Activated CD8-positive, alpha-beta T cell treated with anti-CD3 and anti-CD28 coated beads for 36 hours (primary cell): ENCODE measurements at regions not wholly inside any gene's neighbourhood (a gene's known extent, or its start where the extent isn't known, plus 50 kb on each side); places are given as distances from the start of the nearest gene placed in this dataset.

Experiments used
- ATAC-seq: fragments of 200-7000 bp; cut with Tn5 transposase; one replicate; pipeline ENCODE4 v1.10.0; 2021; ENCODE audit warnings: mild to moderate bottlenecking, moderate library complexity
- CTCF ChIA-PET: fragments of 350-600 bp; sonication (Branson Sonifier 250); formaldehyde crosslinking; loops from one replicate; lab custom pipeline; 2021; ENCODE audit warnings: antibody characterized with exemption; lab: Charles Lee
- POLR2A ChIA-PET: fragments of 350-600 bp; sonication (Branson Sonifier 250); formaldehyde crosslinking; loops from one replicate; lab custom pipeline; 2021; ENCODE audit warnings: antibody characterized with exemption; lab: Charles Lee
- DNase-seq: peaks from one replicate; pipeline ENCODE4 v3.0.0-alpha.2; 2020
- H3K27ac Mint-ChIP-seq: one replicate; pipeline ENCODE4 v1.8.0; 2021; ENCODE audit warnings: mild to moderate bottlenecking, mixed read lengths
- H3K27me3 Mint-ChIP-seq: one replicate; pipeline ENCODE4 v1.8.0; 2021; ENCODE audit warnings: mixed read lengths
- H3K36me3 Mint-ChIP-seq: one replicate; pipeline ENCODE4 v1.8.0; 2021; ENCODE audit warnings: low read depth, mixed read lengths
- H3K4me1 Mint-ChIP-seq: one replicate; pipeline ENCODE4 v1.8.0; 2021; ENCODE audit warnings: low read depth, mixed read lengths
- H3K4me3 Mint-ChIP-seq: one replicate; pipeline ENCODE4 v1.8.0; 2021; ENCODE audit warnings: mild to moderate bottlenecking, moderate library complexity, mixed read lengths
- H3K9me3 Mint-ChIP-seq: one replicate; pipeline ENCODE4 v1.8.0; 2021; ENCODE audit warnings: mixed read lengths
- CTCF ChIP-seq: fragments of 200-600 bp; IDR thresholded peaks from one replicate; pipeline ENCODE4 v1.8.0; 2022; ENCODE audit warnings: antibody characterized with exemption, mild to moderate bottlenecking
- intact Hi-C: fragments of 100-400 bp; cut with micrococcal nuclease; formaldehyde crosslinking; loops from one replicate; pipeline ENCODE4 v1.10.0; 2022

GRCh38 chr2:121905201-121905600 lies 149.8 kb downstream of the TSN start:
- H3K4me3 Mint-ChIP-seq, result no peak overlapping the region
- no peaks in the 10 kb centered on the region for H3K4me1 Mint-ChIP-seq
- no peaks in the 10 kb centered on the region for H3K36me3 Mint-ChIP-seq
- no peaks in the 10 kb centered on the region for H3K27me3 Mint-ChIP-seq
- POLR2A ChIA-PET, result no interaction called here
- DNase-seq (no peak), ATAC-seq (no peak)
- no peak for TF ChIP-seq CTCF
- intact Hi-C loops, result no loop called here
- no peak overlapping the region for H3K27ac Mint-ChIP-seq
- no peaks in the 10 kb centered on the region for H3K9me3 Mint-ChIP-seq
- CTCF ChIA-PET, result no interaction called here

- CTCF ChIA-PET, result interaction anchor here (0.8 kb wide), 1 partner anchor 9 kb away, joined by 3 read pairs; no protein-coding TSS in a partner anchor
- TF ChIP-seq CTCF, result no peak
- Mint-ChIP-seq H3K9me3 (no peaks in the 10 kb centered on the region), H3K4me3 (no peak overlapping the region), H3K4me1 (no peaks in the 10 kb centered on the region), H3K36me3 (no peaks in the 10 kb centered on the region), H3K27me3 (no peaks in the 10 kb centered on the region), H3K27ac (no peak overlapping the region)
- no peak for DNase-seq
- POLR2A ChIA-PET, result no interaction called here
- ATAC-seq, result no peak
- intact Hi-C loops, result no loop called here
Measured at GRCh38 chr2:121906170-121906569, 150.7 kb downstream of the TSN start.

GRCh38 chr2:121907928-121908327 lies 152.5 kb downstream of the TSN start:
- Mint-ChIP-seq H3K9me3 (no peaks in the 10 kb centered on the region), H3K36me3 (no peaks in the 10 kb centered on the region), H3K4me3 (no peak overlapping the region), H3K4me1 (no peaks in the 10 kb centered on the region), H3K27me3 (no peaks in the 10 kb centered on the region), H3K27ac (no peak overlapping the region)
- POLR2A ChIA-PET, result interaction anchor here (0.5 kb wide), 1 partner anchor 8 kb away, joined by 3 read pairs; no protein-coding TSS in a partner anchor
- intact Hi-C loops, result no loop called here
- ATAC-seq (no peak), DNase-seq (no peak)
- CTCF ChIA-PET, result no interaction called here
- no peak for TF ChIP-seq CTCF

- no peaks in the 10 kb centered on the region for H3K9me3 Mint-ChIP-seq
- DNase-seq (no peak), ATAC-seq (no peak)
- POLR2A ChIA-PET, result no interaction called here
- no peak overlapping the region for H3K27ac Mint-ChIP-seq
- intact Hi-C loops, result no loop called here
- CTCF ChIA-PET, result no interaction called here
- TF ChIP-seq CTCF, result no peak
- H3K36me3 Mint-ChIP-seq, result no peaks in the 10 kb centered on the region
- H3K4me1 Mint-ChIP-seq, result no peaks in the 10 kb centered on the region
- no peak overlapping the region for H3K4me3 Mint-ChIP-seq
- no peaks in the 10 kb centered on the region for H3K27me3 Mint-ChIP-seq
Measured at GRCh38 chr2:121910139-121910538, 154.7 kb downstream of the TSN start.

- POLR2A ChIA-PET, result no interaction called here
- Mint-ChIP-seq H3K4me3 (no peak overlapping the region), H3K4me1 (no peaks in the 10 kb centered on the region), H3K9me3 (no peaks in the 10 kb centered on the region), H3K27ac (no peak overlapping the region), H3K27me3 (no peaks in the 10 kb centered on the region), H3K36me3 (no peaks in the 10 kb centered on the region)
- CTCF ChIA-PET, result interaction anchor here (0.5 kb wide), 1 partner anchor 203 kb away, joined by 3 read pairs; no protein-coding TSS in a partner anchor
- no peak for ATAC-seq
- no peak for TF ChIP-seq CTCF
- intact Hi-C loops, result no loop called here
- no peak for DNase-seq
Measured at GRCh38 chr2:121911036-121911435, 155.6 kb downstream of the TSN start.
